ENCODE measurements at regions not wholly inside any gene's neighbourhood (a gene's known extent, or its start where the extent isn't known, plus 50 kb on each side); places are given as distances from the start of the nearest gene placed in this dataset.

DNA sequence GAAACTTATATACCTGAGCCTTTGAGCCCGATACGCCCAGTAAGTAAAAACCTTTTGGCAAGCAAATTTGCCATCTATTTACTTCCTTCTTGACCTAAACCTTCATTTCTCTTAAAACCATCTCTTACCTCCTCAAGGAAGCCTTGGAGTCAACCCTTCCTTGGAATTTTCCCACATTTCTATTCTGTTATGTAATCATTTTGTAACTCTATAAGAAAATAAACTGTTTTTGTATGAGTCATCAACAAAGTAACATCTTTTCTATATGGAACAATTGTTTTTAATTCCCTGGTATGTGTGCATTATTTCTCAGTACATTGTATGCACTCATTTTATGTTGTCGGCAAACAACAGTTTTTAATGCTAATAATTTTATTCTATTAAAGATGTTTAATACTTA, 162.0 kb downstream of the TEX36 start:
- TF ChIP-seq, protein P1, sequence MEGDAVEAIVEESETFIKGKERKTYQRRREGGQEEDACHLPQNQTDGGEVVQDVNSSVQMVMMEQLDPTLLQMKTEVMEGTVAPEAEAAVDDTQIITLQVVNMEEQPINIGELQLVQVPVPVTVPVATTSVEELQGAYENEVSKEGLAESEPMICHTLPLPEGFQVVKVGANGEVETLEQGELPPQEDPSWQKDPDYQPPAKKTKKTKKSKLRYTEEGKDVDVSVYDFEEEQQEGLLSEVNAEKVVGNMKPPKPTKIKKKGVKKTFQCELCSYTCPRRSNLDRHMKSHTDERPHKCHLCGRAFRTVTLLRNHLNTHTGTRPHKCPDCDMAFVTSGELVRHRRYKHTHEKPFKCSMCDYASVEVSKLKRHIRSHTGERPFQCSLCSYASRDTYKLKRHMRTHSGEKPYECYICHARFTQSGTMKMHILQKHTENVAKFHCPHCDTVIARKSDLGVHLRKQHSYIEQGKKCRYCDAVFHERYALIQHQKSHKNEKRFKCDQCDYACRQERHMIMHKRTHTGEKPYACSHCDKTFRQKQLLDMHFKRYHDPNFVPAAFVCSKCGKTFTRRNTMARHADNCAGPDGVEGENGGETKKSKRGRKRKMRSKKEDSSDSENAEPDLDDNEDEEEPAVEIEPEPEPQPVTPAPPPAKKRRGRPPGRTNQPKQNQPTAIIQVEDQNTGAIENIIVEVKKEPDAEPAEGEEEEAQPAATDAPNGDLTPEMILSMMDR (optimal IDR thresholded peaks at IDR 0.05 in 1 of 3, IDR thresholded peaks at IDR 0.05 in 1 of 3, conservative IDR thresholded peaks at IDR 0.05 in 1 of 3; ENCODE audit: extremely low read depth in 1 of 3, insufficient read depth in 2 of 3, low read length in 3 of 3) = no peak
- no peak for TF ChIP-seq EZH2 (IDR thresholded peaks at IDR 0.05; ENCODE audit: low read length)

Data from keratinocyte (primary cell).